ENCODE measurements at regions not wholly inside any gene's neighbourhood (a gene's known extent, or its start where the extent isn't known, plus 50 kb on each side); places are given as distances from the start of the nearest gene placed in this dataset.

DNA sequence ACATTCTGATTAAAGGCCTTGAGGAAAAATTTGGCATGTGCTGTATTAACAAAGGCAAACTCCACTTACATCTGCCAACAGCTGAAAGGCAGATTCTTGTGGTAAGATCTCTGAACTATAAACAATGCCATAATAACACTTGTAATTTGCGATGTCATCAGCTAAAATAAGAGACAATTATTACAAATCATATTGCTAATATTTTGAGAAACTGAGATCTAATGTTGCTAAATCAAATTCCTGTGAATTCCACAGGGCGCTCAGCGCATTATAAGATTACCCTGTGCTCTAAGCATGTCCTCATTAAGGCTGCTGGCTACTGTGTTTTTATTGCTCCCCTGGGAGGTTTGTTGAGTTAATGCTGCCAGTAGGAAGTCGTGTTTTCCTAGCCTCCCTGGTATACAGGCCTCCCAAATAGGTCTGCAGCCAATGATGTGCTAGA, 244.8 kb downstream of the DACT1 start:
- Histone ChIP-seq H3K27me3 (replicated peaks in 1 of 4; ENCODE audit: control extremely low read depth in 1 of 4, control insufficient read depth in 3 of 4, insufficient read depth in 4 of 4, low read length in 3 of 4) (no peaks in the 10 kb centered on the region), H2AFZ (ENCODE audit: insufficient read depth, low read depth, low read length, poor library complexity, severe bottlenecking) (no peak overlapping the region), H3K4me3 (ENCODE audit: control extremely low read depth in 1 of 5, extremely low read depth in 1 of 5, insufficient read depth in 1 of 5, low read depth in 2 of 5, low read length in 4 of 5) (no peak overlapping the region), H3K27ac (ENCODE audit: low read length in 2 of 2) (no peak overlapping the region), H3K4me2 (replicated peaks; ENCODE audit: low read depth, low read length, poor library complexity, severe bottlenecking) (no peak overlapping the region), H3K9me3 (ENCODE audit: control extremely low read depth in 1 of 3, control insufficient read depth in 2 of 3, insufficient read depth in 1 of 3, low read length in 2 of 3) (no peaks in the 10 kb centered on the region), H3K9ac (ENCODE audit: low read length) (no peak overlapping the region), H4K20me1 (ENCODE audit: control insufficient read depth, insufficient read depth, low read length, poor library complexity, severe bottlenecking) (no peaks in the 10 kb centered on the region), H3K36me3 (replicated peaks in 1 of 2; ENCODE audit: control extremely low read depth in 1 of 2, control insufficient read depth in 1 of 2, extremely low read depth in 1 of 2, insufficient read depth in 2 of 2, low read length in 1 of 2) (no peaks in the 10 kb centered on the region), H3K79me2 (ENCODE audit: control insufficient read depth, insufficient read depth, low read length) (no peaks in the 10 kb centered on the region), H3K4me1 (ENCODE audit: control insufficient read depth in 2 of 2, insufficient read depth in 2 of 2, low read length in 2 of 2) (no peaks in the 10 kb centered on the region)
- intact Hi-C loops (cut with micrococcal nuclease), result no loop called here
- WGBS (ENCODE audit: insufficient coverage), result 59% methylated on average over 3 of the region's 4 CpGs
- no peaks in the 10 kb centered on the region for H3K27me3 Mint-ChIP-seq
- POLR2A ChIA-PET, result no interaction called here
- ATAC-seq (ENCODE audit: low read depth), result no peak
- no peak for DNase-seq
- H3K4me3 Mint-ChIP-seq, result no peak overlapping the region
- no peaks in the 10 kb centered on the region for H3K9me3 Mint-ChIP-seq (ENCODE audit: insufficient read depth)
- TF ChIP-seq EZH2 (IDR thresholded peaks at IDR 0.05; ENCODE audit: borderline replicate concordance, insufficient read depth, low read depth, low read length, poor library complexity, severe bottlenecking), result no peak
- TF ChIP-seq, protein P1, sequence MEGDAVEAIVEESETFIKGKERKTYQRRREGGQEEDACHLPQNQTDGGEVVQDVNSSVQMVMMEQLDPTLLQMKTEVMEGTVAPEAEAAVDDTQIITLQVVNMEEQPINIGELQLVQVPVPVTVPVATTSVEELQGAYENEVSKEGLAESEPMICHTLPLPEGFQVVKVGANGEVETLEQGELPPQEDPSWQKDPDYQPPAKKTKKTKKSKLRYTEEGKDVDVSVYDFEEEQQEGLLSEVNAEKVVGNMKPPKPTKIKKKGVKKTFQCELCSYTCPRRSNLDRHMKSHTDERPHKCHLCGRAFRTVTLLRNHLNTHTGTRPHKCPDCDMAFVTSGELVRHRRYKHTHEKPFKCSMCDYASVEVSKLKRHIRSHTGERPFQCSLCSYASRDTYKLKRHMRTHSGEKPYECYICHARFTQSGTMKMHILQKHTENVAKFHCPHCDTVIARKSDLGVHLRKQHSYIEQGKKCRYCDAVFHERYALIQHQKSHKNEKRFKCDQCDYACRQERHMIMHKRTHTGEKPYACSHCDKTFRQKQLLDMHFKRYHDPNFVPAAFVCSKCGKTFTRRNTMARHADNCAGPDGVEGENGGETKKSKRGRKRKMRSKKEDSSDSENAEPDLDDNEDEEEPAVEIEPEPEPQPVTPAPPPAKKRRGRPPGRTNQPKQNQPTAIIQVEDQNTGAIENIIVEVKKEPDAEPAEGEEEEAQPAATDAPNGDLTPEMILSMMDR (IDR thresholded peaks at IDR 0.05), result no peak
- H3K27ac Mint-ChIP-seq, result no peak overlapping the region
- CTCF ChIA-PET, result no interaction called here
- H3K4me1 Mint-ChIP-seq, result no peaks in the 10 kb centered on the region

DNA sequence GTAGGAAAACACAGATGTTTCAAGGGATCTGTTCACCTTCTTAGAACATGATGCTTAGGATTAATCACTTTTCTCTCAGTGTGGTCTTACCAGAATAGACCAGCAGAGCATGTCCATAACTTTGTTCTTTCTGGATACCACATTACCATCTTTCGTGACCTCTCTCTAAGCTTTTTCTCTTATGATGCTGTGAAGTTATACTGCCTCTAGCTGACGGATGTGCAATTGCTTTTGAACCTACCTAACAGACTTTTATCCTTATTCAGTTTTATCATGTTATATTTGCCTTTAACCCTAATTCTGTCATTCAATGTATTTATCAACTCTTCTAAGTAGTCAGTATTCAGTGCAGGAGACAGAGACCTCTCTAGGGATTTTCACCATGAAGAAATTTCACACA, 246.7 kb downstream of the DACT1 start:
- no peak overlapping the region for H3K27ac ChIP-seq (ENCODE audit: low read length in 2 of 2)
- H4K20me1 ChIP-seq (ENCODE audit: control insufficient read depth, insufficient read depth, low read length, poor library complexity, severe bottlenecking), result no peaks in the 10 kb centered on the region
- no peak overlapping the region for H3K4me2 ChIP-seq (replicated peaks; ENCODE audit: low read depth, low read length, poor library complexity, severe bottlenecking)
- intact Hi-C loops (cut with micrococcal nuclease), result no loop called here
- H3K4me3 ChIP-seq (ENCODE audit: control extremely low read depth in 1 of 5, extremely low read depth in 1 of 5, insufficient read depth in 1 of 5, low read depth in 2 of 5, low read length in 4 of 5), result no peak overlapping the region
- no peaks in the 10 kb centered on the region for H3K36me3 ChIP-seq (replicated peaks in 1 of 2; ENCODE audit: control extremely low read depth in 1 of 2, control insufficient read depth in 1 of 2, extremely low read depth in 1 of 2, insufficient read depth in 2 of 2, low read length in 1 of 2)
- WGBS (ENCODE audit: insufficient coverage), result no CpG with 5 or more reads among the region's 2 CpGs
- no peaks in the 10 kb centered on the region for H3K79me2 ChIP-seq (ENCODE audit: control insufficient read depth, insufficient read depth, low read length)
- Mint-ChIP-seq H3K27me3 (no peaks in the 10 kb centered on the region), H3K4me3 (no peak overlapping the region), H3K4me1 (no peaks in the 10 kb centered on the region), H3K27ac (no peak overlapping the region), H3K9me3 (ENCODE audit: insufficient read depth) (no peaks in the 10 kb centered on the region)
- ChIA-PET CTCF (no interaction called here), POLR2A (no interaction called here)
- no peaks in the 10 kb centered on the region for H3K4me1 ChIP-seq (ENCODE audit: control insufficient read depth in 2 of 2, insufficient read depth in 2 of 2, low read length in 2 of 2)
- DNase-seq (no peak), ATAC-seq (ENCODE audit: low read depth) (no peak)
- H3K9ac ChIP-seq (ENCODE audit: low read length), result no peak overlapping the region
- TF ChIP-seq, protein P1 (IDR thresholded peaks at IDR 0.05), result no peak
- no peak for TF ChIP-seq EZH2 (IDR thresholded peaks at IDR 0.05; ENCODE audit: borderline replicate concordance, insufficient read depth, low read depth, low read length, poor library complexity, severe bottlenecking)
- no peak overlapping the region for H2AFZ ChIP-seq (ENCODE audit: insufficient read depth, low read depth, low read length, poor library complexity, severe bottlenecking)
- H3K27me3 ChIP-seq (replicated peaks in 1 of 4; ENCODE audit: control extremely low read depth in 1 of 4, control insufficient read depth in 3 of 4, insufficient read depth in 4 of 4, low read length in 3 of 4), result no peaks in the 10 kb centered on the region
- H3K9me3 ChIP-seq (ENCODE audit: control extremely low read depth in 1 of 3, control insufficient read depth in 2 of 3, insufficient read depth in 1 of 3, low read length in 2 of 3), result peaks cover 0 to 1% (median 0%) of the 10 kb centered on the region in 3 donors

Measured in B cell (primary cell).